Ovary (tissue), 7 donors: ENCODE measurements at regions not wholly inside any gene's neighbourhood (a gene's known extent, or its start where the extent isn't known, plus 50 kb on each side); places are given as distances from the start of the nearest gene placed in this dataset.

ENCODE experiments used
- DNase-seq, 5 donors: peaks; one replicate each; pipeline ENCODE4 v3.0.0-alpha.2; 2019 to 2020
- H3K27ac ChIP-seq, 2 donors: fragments of 200-600 bp; one replicate each; pipeline versions ENCODE4 v1.5.1 to v1.8.0; 2019 to 2022
- H3K27me3 ChIP-seq: fragments of 200-600 bp; one replicate; pipeline ENCODE4 v1.8.0; 2022
- H3K36me3 ChIP-seq: fragments of 200-600 bp; sonication (generic); one replicate; pipeline ENCODE4 v1.5.1; 2019
- H3K4me1 ChIP-seq: one replicate; pipeline ENCODE4 v1.8.1; 2013; ENCODE audit warnings: mild to moderate bottlenecking, moderate library complexity; ENCODE audit not compliant: insufficient read depth
- H3K4me3 ChIP-seq: fragments of 200-600 bp; sonication (generic); one replicate; pipeline ENCODE4 v1.5.1; 2017
- H3K9me3 ChIP-seq, 2 donors: fragments of 200-600 bp in 1 of 2; sonication (generic) in 1 of 2; one replicate each; pipeline versions ENCODE4 v1.5.1 to v1.8.1; 2013 to 2019; ENCODE audit warnings: mild to moderate bottlenecking in 1 of 2, moderate library complexity in 1 of 2
- CTCF ChIP-seq, 3 donors: fragments of 450-650 bp in 2 of 3; fragments of 200-600 bp in 1 of 3; IDR thresholded peaks; one replicate each; pipeline versions ENCODE4 v1.5.1 to v1.8.0; 2016 to 2022; ENCODE audit warnings: antibody characterized with exemption in 3 of 3, mild to moderate bottlenecking in 1 of 3
- EP300 ChIP-seq: sonication (generic); formaldehyde crosslinking; IDR thresholded peaks from one replicate; pipeline ENCODE4 v1.6.1; 2017; ENCODE audit warnings: antibody characterized with exemption
- POLR2A ChIP-seq: fragments of 450-650 bp; IDR thresholded peaks from one replicate; pipeline ENCODE4 v1.6.1; 2017; ENCODE audit warnings: antibody characterized with exemption, mild to moderate bottlenecking, moderate library complexity
- WGBS, 3 donors: extraction: QIAGEN DNeasy Blood & Tissue Kit in 1 of 3; methylation state at CpG; one replicate each; pipeline versions ENCODE4 v1.1.5 to v1.1.7; 2013 to 2017; 5-methylcytosine and 5-hydroxymethylcytosine counted together
- intact Hi-C, 4 donors: fragments of 100-400 bp; cut with DNase I; formaldehyde crosslinking; loops; one replicate each; pipeline versions ENCODE4 v1.11.0 to v1.15.1; 2022 to 2023
- donor health status: DM: no; HTN: no; CAD: no; lungs with moderate emphysema.
- donor health status: DM: no; HTN: no; CAD: no.
- donor health status: Bipolar disorder and iron deficiency.
- donor health status: DM: no; HTN: no; CAD: no.
- donor health status: DM: yes; HTN: yes; CAD: no.

- H3K27ac ChIP-seq, result no peak overlapping the region
- WGBS, 3 donors, result 69 to 73% (median 71%) methylated on average over 3 of the region's 3 CpGs
Observed at GRCh38 chr1:94342416-94342815, 75.8 kb upstream of the ABCD3 start.

GRCh38 chr1:94339206-94339927 lies 78.8 kb upstream of the ABCD3 start:
- 83 to 86% (median 84%) methylated on average over 8 of the region's 8 CpGs for WGBS, 3 donors
- Histone ChIP-seq H3K9me3 (no peaks in the 10 kb centered on the region), H3K27me3 (no peaks in the 10 kb centered on the region), H3K27ac (no peak overlapping the region), H3K4me3 (no peak overlapping the region), H3K4me1 (no peaks in the 10 kb centered on the region), H3K36me3 (no peaks in the 10 kb centered on the region)
- TF ChIP-seq POLR2A (no peak), CTCF (IDR thresholded peaks at IDR 0.05) (no peak), EP300 (no peak)
- DNase-seq, result no peak
- intact Hi-C loops, result loop anchor here (5.0 kb wide), 4 partner anchors 282 to 312 kb away; no protein-coding TSS in a partner anchor

More at GRCh38 chr1:94342416-94342815, 75.8 kb upstream of the ABCD3 start:
- intact Hi-C loops, result no loop called here
- DNase-seq, result no peak
- no peaks in the 10 kb centered on the region for H3K9me3 ChIP-seq
- no peaks in the 10 kb centered on the region for H3K27me3 ChIP-seq
- H3K36me3 ChIP-seq, result no peaks in the 10 kb centered on the region
- H3K4me1 ChIP-seq, result no peaks in the 10 kb centered on the region
- H3K4me3 ChIP-seq, result no peak overlapping the region
- no peak for TF ChIP-seq EP300
- TF ChIP-seq POLR2A, result no peak
- no peak for TF ChIP-seq CTCF (IDR thresholded peaks at IDR 0.05)

- H3K4me3 ChIP-seq, result no peak overlapping the region
- intact Hi-C loops, result loop anchor here (2.0 to 5.0 kb wide), 5 partner anchors 280 to 312 kb away; no protein-coding TSS in a partner anchor
- H3K36me3 ChIP-seq, result no peaks in the 10 kb centered on the region
- H3K4me1 ChIP-seq, result no peaks in the 10 kb centered on the region
- H3K9me3 ChIP-seq, result no peaks in the 10 kb centered on the region
- no peaks in the 10 kb centered on the region for H3K27me3 ChIP-seq
- DNase-seq, result no peak
- WGBS, 3 donors, result 81 to 85% (median 82%) methylated on average over 4 of the region's 4 CpGs
- H3K27ac ChIP-seq, result no peak overlapping the region
- TF ChIP-seq CTCF (IDR thresholded peaks at IDR 0.05) (no peak), EP300 (no peak), POLR2A (no peak)
Observed at GRCh38 chr1:94336991-94337390, 81.2 kb upstream of the ABCD3 start.

DNA sequence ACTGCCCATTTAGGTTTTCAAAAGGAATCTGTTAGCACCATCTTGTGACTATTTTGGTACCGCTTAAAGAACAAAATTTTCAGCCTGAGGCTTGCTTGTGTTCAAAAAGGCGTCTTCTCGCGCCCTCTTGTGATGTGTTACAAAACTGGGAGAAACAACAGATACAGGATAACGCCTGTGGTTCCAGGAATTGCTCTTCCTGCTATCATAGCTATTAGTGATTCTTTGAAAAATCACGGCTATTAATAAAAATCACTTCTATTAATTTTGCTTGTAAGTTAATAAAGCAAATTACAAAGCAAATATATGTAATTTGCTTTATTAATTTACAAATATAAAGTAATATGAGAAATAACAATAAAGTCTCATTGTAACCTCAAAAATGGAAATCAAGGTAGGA lies 82.2 kb upstream of the ABCD3 start:
- peak; percentile 60 to 84 (median 73) for DNase-seq

More for the DNA sequence above, 82.2 kb upstream of the ABCD3 start:
- intact Hi-C loops, result loop anchor here (2.0 to 5.0 kb wide), 6 partner anchors 275 to 311 kb away; no protein-coding TSS in a partner anchor
- no peaks in the 10 kb centered on the region for H3K4me1 ChIP-seq
- H3K27ac ChIP-seq, result no peak overlapping the region
- TF ChIP-seq POLR2A (no peak), CTCF (IDR thresholded peaks at IDR 0.05) (peak; percentile 46 to 96 (median 94))
- WGBS, 3 donors, result 0 to 1% (median 1%) methylated on average over 6 of the region's 6 CpGs
- no peaks in the 10 kb centered on the region for H3K36me3 ChIP-seq
- no peak overlapping the region for H3K4me3 ChIP-seq
- no peaks in the 10 kb centered on the region for H3K9me3 ChIP-seq
- H3K27me3 ChIP-seq, result no peaks in the 10 kb centered on the region
